HG03064 (cell line): ENCODE measurements at regions not wholly inside any gene's neighbourhood (a gene's known extent, or its start where the extent isn't known, plus 50 kb on each side); places are given as distances from the start of the nearest gene placed in this dataset.

Experiments
- ATAC-seq: cut with Tn5 transposase; IDR thresholded peaks from one replicate; pipeline ENCODE4 v1.9.1; 2021; ENCODE audit warnings: low read depth; ENCODE audit not compliant: unreplicated experiment

DNA sequence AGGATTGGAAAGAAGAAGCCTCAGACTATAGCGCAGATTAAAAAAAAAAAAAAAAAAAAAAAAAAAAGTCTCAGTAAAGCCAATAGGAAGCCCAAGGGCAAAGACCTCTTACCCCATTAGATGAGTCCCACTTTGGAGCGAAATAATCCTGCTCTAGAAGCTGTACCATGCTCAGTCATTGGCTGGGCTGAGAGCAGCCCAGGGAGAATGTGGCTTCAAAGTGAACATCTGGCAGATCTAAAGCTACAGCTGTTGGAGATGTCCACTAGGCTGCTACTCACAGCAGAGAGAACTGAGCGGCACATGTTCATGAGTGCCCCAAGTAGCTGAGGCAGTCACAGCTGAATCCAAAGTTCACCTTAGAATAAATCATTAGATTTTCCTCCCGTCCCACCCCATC is 560.9 kb downstream of the MED13L start:
- no peak for ATAC-seq

DNA sequence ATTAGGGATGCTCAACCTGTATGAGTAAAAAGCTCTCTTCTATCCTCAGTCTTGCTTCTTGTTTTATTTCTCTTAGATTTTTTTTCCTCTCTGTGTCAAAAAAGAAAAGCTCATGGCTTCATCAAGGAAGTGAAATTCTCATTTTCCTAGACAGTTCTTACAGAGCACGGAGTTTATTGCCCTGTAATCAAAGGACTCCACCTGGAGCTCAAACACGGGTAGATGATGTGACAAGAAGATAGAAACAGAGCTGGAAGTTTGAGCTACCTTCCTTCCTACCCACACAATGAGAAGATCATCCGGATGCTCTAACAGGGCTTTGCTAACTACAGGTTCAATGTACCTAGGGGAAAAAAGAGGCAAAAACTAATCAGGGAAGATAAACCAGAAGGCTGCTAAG is 564.8 kb downstream of the MED13L start:
- no peak for ATAC-seq

DNA sequence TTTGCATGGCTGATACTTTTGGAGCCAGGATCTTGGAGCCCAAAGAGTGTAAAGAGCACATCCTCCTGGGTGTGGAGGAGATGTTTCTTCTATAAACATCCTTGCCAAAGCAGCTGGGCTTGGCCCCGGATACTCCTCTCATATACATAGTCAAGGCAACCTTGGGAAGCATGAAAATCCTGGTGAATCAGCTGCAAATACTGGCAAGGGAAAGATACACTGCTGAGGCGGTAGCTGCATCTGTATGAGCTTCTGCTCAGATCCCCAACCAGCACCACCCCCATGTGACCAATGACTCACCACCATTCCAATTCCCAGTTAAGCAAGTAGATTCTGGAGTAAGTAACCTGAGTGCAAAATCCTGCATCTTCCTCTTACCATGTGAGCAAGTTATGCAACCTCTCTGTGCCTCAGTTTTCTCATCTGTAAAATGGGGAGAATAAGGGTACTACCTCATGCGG is 567.4 kb downstream of the MED13L start:
- ATAC-seq: no peak

DNA sequence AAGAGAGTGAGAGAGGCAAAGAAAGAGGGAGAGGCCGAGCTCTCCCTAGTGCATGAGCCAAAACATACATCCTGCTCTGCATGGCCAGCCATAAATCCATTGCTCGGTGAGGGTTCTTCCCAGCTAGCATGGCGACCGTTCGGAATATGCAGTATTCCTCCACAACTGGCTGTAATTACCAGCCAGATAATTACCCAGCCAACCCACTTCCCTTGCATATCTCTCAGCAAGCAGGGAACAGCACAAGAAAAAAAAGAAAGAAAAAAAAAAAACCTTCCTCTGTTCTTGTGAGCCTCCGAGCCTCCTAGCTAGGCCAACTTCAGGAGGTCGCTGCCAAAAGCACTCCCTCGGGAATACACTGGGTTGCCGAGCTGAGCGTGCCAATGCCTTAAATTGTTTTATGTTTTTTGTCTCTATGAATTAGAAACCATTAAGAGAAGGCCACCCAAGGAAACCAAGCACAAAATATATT is 567.9 kb downstream of the MED13L start:
- no peak for ATAC-seq

DNA sequence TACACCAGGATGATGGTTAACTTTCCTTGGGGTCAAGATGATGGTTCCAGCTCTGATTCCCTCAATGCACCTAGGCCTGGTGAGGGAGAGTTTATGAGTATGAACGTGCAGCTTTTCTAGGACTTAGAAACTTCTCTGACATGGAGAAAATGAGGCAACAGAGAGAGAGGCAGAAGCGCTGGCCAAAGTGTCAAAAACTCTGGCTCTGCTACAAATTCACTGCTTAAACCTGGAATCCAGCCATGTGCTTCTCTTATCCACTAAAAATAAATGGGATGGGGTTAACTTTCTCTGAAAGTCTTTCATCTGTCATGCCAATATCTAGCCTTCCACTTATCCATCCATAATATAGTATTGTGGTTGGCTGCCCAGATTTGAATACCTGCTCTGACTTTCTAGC is 568.7 kb downstream of the MED13L start:
- ATAC-seq: no peak

DNA sequence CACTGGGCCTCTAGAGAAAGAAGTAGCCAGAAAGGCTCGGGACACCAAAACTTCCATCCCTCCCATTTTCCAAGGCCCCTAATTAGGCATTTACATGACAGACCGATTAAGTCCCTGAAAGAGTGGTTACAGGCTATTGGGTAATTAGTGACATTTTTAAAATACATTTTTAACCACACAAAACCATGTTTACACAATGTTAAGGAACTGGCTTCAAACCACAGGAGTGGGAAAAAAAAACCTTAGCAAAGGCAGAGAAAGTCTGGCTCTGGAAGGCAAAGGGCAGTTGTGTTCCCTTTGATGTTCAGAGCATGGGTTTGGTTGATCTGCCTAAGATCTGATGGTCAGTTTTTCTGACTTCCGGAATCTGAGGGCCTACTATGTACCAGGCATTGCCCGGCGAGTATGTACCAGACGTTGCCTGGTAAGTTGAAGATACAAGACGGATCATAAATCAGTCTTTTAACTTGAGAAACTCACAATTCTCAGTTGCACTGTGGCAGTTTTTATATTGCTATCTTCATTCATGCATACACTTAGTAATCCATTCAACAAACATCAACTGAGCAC is 576.5 kb downstream of the MED13L start:
- ATAC-seq: no peak

DNA sequence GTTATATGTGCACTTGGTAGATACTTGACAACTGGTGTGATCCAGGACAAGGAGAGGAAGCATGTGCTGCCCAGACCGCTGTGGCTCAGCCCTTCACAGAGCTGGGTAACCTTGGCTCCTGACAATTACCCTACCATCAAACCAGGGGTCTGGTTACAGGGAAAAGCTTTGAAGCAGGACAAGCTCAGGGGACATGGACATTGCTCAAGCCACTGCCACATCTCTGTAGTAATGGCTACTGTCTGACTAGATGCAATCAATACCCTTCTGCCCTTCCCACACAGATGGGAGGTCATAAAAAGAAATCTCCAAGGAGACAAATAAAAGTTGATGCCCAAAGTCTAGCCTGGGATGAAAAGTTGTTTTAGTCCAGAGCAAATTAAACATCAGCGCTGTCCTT is 577.4 kb downstream of the MED13L start:
- no peak for ATAC-seq

DNA sequence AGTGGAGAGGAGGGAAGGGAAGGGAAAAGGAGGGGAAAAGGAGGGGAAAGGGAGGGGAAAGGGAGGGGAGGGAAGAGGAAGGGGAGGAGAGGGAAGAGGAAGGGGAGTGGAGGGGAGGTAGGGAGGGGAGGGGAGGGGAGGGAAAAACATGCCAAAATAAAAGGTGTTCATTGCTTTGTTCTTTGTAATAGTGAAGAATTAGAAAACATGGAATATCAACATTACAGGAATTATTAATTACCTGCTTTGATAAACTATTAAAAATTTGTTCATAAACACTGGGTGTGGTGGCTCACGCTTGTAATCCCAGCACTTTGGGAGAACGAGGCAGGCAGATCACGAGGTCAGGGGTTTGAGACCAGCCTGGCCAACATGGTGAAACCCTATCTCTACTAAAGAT is 579.2 kb downstream of the MED13L start:
- no peak for ATAC-seq

DNA sequence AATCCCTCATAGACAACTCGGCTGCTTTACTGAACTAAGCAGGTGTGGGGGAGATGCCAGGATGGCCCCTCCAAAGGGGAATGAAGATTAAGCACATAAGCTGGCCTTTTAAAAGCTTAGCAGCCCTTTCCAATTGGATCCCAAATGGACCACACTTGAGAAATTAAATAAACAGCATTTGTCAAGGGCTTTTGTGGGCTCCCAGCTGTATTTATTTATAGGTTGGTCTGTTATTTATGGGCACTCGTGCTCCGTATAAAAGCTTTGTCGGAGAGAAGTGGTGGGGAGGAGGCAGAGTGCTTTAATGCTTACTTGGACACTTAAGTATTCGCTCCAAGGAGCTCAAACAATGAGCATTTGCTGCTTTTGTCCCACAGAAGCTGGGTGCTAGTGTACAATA is 580.2 kb downstream of the MED13L start:
- no peak for ATAC-seq

DNA sequence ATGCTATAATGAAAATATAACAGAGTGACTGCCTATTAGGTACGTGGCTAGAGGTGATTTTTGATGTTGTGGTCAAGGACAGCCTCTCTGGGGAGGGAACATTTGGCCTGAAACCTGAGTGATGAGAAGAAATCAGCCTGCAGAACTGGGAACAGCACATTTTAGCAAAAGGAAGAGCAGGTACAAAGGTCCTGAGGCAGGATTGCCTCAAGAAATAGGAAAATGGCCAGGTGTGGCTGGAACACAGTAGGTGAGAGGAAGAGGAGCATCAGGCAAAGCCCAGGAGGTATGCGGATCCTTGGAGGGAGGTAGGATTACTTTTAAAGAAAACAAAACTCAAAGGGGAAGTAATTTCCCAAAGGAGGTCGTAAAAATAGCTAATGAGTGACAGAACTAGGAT is 582.9 kb downstream of the MED13L start:
- no peak for ATAC-seq

DNA sequence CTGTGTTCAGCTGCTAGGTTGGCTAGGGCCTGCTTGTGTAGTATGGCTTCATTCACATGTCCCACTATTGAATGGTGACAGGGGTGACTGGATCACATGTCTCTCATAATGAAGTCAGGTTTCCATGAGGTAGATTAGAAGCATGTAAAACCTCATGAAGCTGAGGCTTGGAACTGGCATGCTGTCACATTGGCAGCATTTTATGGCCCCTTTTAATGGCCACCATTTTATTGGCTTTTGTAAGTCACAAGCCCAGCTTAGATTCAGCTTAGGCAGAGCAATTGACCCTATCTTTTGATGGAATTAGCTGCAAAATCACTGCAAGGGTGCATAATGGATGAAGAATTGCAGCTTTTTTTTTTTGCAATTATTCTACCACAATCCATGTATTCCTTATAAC is 583.5 kb downstream of the MED13L start:
- no peak for ATAC-seq

DNA sequence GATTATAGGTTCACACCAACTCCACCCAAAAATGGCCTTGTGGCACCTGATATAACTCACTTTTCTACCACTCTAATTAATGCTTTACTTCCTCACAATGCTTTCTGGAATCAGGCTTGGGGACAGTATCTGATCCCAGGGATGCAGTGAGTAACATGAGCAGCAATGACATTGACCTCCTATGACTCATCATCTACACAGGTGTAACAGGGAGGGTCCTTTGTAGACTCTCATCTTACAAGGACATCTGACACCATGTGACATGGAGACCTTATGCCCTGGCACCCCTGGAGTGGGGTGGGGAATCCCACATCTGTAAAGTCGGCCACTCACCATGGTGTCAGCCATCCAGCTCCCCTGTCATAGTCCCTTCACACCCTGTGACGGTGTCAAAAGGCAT is 586.4 kb downstream of the MED13L start:
- ATAC-seq: no peak

DNA sequence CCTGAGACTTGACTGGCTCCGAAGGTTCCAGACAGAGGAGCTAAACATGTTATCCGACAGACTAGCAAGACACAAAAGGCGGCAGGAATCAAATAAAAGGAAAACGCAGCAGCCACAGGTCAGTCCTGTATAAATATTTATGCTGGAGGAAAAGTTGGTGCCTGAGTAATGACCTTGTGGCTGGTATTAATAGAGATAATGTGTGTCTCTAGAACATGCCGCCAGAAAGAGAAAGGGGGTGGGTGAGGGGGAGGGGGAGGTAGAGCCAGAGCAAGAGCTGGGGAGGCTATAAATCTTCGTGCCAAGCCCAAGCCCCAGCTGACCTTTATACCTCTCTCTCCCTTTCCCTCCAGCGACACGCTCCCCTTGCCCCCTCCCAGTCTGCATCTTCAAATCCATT is 590.4 kb downstream of the MED13L start:
- ATAC-seq: no peak

DNA sequence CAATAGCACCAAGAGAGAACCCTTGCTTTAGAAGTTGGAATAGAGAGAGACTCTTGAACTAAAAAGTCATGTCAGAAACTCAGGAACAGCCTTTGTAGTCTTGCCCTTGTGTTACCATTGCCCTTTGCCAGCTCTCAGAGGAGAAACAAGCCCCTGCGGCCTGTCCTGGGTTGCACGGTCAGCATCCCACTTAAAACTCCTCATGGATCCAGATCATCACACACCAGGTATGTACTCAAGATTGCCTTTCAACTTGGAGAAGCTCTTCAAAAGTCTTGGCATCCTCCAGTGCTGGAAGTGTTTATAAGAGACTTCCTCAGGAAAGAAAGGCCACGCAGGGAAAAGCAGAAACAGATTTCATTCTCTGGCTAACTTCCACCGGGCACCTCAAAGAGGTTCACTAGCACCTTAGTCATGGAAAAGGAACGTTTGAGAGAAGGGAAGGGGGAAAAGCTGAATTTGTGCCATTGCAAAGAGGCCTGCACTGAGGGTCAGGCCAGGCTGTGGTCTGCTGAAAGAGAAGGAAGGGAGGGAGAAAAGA is 594.2 kb downstream of the MED13L start:
- no peak for ATAC-seq

DNA sequence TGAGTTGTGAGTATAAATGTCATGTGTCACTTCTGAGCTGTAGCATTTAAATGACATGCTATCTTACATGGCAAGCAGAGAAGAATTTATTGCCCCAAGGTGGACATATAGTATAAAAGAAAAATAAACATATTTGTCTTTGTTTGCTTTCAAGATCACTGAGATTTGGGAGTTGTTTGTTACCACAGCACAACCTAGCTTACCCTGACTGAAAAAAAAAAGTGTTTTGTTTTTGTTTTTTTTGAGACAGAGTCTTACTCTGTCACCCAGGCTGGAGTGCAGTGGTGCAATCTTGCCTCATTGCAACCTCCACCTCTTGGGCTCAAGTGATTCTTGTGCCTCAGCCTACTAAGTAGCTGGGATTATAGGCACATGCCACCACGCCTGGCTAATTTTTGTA is 596.5 kb downstream of the MED13L start:
- no peak for ATAC-seq

DNA sequence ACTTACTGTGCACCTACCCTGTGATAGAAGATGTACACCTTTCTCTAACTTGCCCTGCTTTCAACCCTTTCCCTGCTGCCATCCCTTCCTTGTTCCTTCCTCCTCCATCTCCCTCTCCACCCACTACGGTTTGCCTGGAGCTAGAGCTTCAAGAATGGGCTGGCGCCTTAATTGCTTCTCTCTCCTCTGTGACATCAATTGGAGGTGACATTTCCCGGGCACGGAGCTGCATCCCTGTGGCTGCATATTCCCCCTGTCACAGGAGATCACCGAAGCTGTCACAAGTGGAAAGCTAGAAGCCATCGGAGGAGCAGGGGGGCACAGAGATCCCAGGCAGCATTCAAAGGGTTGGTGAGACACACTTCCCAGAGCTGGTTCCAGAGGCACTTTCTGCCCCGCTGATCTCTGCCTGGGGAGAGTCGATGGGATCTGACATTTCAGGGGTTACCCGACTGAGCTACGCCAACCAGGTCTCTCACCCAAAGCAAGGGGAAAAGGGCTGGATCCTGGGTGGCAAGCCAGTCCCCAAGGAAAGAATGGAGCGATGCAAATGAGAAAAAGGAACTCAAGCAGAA is 604.9 kb downstream of the MED13L start:
- no peak for ATAC-seq

DNA sequence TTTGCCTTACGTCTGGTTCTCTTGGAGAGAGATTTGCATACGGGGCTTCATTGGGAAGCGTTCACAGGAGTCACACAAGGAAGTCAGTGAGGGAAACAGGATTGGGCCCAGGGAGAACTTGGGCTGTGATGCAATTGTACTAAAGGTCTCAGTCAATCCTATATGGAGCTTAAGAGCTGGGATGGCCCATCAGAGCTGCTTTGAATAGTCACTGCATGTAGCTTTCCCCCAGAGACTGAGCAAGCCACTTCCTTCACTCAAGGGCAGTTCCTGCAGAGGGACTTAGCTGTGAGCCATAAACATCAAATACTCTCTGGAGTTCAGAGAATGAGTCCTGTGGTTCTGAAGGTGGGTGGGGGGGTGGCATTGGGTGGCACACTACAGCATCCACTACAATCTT is 605.4 kb downstream of the MED13L start:
- ATAC-seq: no peak

DNA sequence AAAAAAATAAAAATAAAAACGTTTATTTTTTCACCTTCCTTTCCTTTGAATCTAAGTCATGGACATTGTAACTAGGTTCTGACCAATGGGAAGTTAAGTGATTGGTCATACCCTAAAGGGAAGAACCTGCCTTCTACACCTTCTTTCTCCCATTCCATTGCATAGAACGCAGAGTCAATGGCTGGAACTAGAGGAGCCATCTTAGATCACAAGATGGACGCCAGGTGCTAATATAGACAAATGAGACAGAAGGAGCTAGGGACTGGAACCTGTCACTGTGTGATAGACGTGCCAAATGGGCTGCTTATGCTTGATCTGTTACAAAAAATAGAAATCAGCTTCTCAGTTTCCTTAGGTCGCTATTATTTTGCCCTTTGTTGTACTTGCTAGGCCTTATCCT is 606.6 kb downstream of the MED13L start:
- ATAC-seq: no peak

DNA sequence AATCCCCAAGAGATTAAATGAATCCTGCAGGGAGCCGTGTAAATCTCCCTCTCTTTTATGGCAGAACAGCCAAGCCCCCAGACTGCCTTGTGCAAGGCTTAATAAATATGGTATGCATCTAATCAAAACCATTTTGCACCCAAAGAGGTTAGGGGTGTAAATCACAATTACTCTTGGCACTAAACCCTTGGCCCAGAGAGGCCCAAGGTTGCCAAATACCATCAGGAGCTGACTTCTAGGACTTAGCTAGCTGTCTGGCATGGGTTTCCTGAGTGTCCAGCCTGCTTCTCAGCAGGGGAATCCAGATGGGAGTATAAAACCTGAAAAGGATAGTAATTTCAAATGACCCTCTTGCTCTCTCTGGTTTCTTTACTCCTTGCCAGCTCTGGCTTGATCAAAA is 610.4 kb downstream of the MED13L start:
- no peak for ATAC-seq

DNA sequence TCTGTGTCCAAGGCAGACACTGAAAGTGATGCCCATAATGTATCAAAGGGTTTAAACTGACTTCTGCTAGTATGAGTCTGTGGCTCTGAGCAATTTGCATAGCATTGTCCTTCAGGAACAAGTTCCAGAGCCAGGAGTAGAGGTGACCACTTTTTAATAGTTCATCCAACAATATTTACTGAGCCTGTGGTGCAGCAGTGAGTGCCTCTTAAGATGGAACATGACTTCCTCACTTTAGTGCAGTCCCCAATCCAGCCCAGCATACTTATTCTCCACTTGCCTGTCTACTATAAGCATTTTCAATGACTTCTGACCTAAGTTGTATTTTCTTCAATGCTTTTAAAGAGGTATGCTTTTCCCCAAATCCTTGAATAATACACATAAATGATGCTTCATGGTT is 611.3 kb downstream of the MED13L start:
- no peak for ATAC-seq

DNA sequence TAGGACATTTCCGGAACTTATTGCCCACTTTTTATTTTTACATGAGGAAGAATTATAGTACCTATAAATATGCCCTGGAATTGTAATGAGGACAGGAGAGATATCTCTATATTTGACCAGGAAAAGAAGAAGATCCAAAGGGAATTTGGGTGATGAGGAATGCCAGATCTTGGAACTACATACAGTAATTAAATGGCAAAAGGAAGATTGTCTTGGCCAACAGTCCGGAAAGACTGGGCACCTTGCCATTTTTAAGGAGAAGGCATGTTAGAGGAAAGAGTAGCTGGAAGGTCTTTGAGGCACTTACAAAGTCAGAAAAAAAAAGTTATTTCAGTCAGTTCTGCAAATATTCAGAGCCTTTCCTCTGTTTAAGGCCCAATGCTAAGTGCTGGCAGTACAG is 616.4 kb downstream of the MED13L start:
- ATAC-seq: no peak

DNA sequence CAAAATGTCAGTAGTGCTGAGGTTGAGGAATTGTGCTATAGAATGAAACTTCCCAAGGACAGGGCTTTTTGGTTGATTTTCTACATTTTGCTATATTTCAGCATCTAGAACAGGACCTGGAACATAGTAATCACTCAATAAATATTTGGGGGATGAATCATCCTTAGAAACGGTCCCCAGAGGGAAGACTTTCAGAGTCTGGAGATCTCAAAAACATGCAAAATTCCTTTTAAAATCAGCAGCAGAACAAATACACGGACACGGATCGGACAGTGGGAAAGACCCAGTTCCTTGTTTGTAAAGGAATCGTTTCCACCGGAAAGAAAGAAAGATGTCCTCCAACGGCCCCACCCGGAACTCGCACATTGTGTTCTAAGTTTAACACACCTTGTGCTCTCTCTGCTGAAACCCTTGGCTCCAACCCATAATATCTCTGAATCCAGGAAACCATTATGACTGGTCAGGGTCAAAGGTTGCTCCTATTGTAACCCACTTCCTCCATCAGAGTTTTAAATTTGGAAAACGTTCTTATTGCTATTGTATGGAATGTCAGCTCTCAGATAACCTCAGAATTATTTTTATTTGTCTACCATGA is 617.2 kb downstream of the MED13L start:
- no peak for ATAC-seq
